GM13976 (cell line): ENCODE measurements at regions not wholly inside any gene's neighbourhood (a gene's known extent, or its start where the extent isn't known, plus 50 kb on each side); places are given as distances from the start of the nearest gene placed in this dataset.

Experiments
- DNase-seq: peaks from one replicate; pipeline ENCODE4 v3.0.0; 2012; ENCODE audit warnings: low spot score
- CTCF ChIP-seq: IDR thresholded peaks from 2 replicates; pipeline ENCODE4 v1.5.1; 2012; ENCODE audit warnings: borderline replicate concordance, mild to moderate bottlenecking; ENCODE audit not compliant: insufficient read depth; ENCODE audit errors: extremely low read depth, missing control alignments, control extremely low read depth
- in situ Hi-C: fragments of 300-500 bp; cut with MboI; formaldehyde crosslinking; loops from one replicate; pipeline ENCODE4 v1.12.0; 2022; ENCODE audit warnings: low sequenced_read_pairs, mixed read lengths, inconsistent platforms; ENCODE audit not compliant: unreplicated experiment

- in situ Hi-C loops: no loop called here
- TF ChIP-seq CTCF: no peak
- DNase-seq: no peak
These were observed 131.3 kb downstream of the CEBPB start for GRCh38 chr20:50321797-50322480.

DNA sequence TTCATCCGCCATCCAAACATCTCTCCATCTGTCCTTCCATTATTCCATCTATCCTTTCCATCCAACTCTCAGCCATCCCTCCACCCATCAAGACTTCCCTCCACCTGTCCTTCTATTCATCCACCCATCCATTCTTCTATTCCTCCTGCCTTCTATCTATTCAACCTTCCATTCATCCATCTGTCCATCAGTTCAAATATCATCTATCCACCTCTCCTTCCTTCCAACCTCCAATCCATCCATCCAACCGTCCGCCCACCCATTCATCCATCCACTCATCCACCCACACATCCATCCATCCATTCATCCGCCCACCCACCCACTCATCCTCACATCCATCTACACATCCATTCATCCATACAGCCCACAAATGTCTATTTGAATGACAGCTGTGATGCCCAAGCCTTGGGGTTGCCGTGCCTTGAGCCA, 132.1 kb downstream of the CEBPB start:
- TF ChIP-seq CTCF: no peak
- in situ Hi-C loops: no loop called here
- DNase-seq: no peak

GRCh38 chr20:50323209-50323608, 132.6 kb downstream of the CEBPB start:
- TF ChIP-seq CTCF: no peak
- in situ Hi-C loops: no loop called here
- DNase-seq: no peak

DNA sequence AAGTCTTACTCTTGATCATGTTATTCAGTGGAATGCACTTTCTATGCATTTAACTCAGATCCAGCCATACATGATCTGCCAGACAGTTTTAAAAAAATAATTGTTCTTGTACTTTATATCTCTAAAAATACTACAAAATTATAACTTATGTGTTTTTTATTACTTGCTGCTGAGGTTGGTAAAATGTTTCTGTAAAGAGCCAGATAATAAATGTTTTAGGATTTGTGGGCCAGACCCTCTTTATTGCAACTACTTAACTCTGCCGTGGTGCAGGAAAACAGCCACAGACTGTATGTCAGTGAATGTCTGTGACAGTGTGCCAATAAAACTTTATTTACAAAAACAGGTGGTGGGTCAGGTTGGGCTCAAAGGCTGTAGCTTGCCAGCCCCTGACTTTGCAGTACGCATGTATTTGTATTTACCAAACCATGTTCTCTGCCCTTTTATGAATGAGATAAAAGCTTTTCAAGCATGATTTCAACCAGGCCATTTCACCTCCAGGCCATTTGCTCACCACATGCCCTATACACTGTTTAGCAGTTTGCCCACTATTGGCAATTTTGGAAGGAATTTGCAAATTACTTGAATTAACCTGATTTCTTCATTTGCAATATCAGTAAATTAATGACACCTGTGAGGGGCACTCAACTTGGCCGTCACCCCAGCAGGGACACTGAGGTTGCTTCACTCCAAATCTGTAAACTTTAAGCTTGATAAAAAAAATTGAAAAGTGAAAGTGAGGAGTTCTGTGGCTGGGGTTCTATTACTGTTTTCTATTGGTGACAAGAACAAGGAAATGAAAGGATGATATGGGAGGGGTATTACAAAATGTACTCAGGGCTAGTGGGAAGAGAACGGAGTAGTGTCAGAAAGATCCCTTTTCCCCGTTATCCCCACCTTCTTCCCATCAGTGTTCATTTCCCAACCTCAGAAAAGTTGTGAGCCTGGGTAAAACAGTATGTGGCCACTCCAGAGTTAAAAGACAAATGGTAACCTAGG, 133.4 kb downstream of the CEBPB start:
- in situ Hi-C loops: no loop called here
- no peak for DNase-seq
- no peak for TF ChIP-seq CTCF

- DNase-seq: no peak
- TF ChIP-seq CTCF: no peak
- in situ Hi-C loops: no loop called here
These were observed 134.6 kb downstream of the CEBPB start for GRCh38 chr20:50325215-50325614.

GRCh38 chr20:50325651-50326050, 135.0 kb downstream of the CEBPB start:
- no peak for TF ChIP-seq CTCF
- DNase-seq: no peak
- in situ Hi-C loops: no loop called here
